ENCODE measurements at regions not wholly inside any gene's neighbourhood (a gene's known extent, or its start where the extent isn't known, plus 50 kb on each side); places are given as distances from the start of the nearest gene placed in this dataset.

- TF ChIP-seq EZH2 (IDR thresholded peaks at IDR 0.05; ENCODE audit: low read length) = no peak
- TF ChIP-seq, protein P1, sequence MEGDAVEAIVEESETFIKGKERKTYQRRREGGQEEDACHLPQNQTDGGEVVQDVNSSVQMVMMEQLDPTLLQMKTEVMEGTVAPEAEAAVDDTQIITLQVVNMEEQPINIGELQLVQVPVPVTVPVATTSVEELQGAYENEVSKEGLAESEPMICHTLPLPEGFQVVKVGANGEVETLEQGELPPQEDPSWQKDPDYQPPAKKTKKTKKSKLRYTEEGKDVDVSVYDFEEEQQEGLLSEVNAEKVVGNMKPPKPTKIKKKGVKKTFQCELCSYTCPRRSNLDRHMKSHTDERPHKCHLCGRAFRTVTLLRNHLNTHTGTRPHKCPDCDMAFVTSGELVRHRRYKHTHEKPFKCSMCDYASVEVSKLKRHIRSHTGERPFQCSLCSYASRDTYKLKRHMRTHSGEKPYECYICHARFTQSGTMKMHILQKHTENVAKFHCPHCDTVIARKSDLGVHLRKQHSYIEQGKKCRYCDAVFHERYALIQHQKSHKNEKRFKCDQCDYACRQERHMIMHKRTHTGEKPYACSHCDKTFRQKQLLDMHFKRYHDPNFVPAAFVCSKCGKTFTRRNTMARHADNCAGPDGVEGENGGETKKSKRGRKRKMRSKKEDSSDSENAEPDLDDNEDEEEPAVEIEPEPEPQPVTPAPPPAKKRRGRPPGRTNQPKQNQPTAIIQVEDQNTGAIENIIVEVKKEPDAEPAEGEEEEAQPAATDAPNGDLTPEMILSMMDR (optimal IDR thresholded peaks at IDR 0.05 in 1 of 3, IDR thresholded peaks at IDR 0.05 in 1 of 3, conservative IDR thresholded peaks at IDR 0.05 in 1 of 3; ENCODE audit: extremely low read depth in 1 of 3, insufficient read depth in 2 of 3, low read length in 3 of 3) = no peak
- Histone ChIP-seq H3K27me3 (ENCODE audit: control insufficient read depth, extremely low read depth, insufficient read depth, low read length) (no peaks in the 10 kb centered on the region), H3K27ac (ENCODE audit: control insufficient read depth, insufficient read depth, low read length) (no peak overlapping the region), H2AFZ (ENCODE audit: control insufficient read depth, low read length) (no peak overlapping the region), H3K9me3 (ENCODE audit: control insufficient read depth, low read depth, low read length) (no peaks in the 10 kb centered on the region), H4K20me1 (ENCODE audit: control insufficient read depth, extremely low read depth, insufficient read depth, low read length) (no peaks in the 10 kb centered on the region), H3K9me1 (ENCODE audit: control insufficient read depth, extremely low read depth, insufficient read depth, low read length) (no peaks in the 10 kb centered on the region), H3K4me2 (ENCODE audit: control insufficient read depth, extremely low read depth, insufficient read depth, low read depth, low read length) (no peak overlapping the region), H3K9ac (ENCODE audit: control insufficient read depth, extremely low read depth, insufficient read depth, low read length) (no peak overlapping the region), H3K79me2 (ENCODE audit: control insufficient read depth, insufficient read depth, low read length) (no peaks in the 10 kb centered on the region), H3K36me3 (ENCODE audit: control insufficient read depth in 2 of 2, extremely low read depth in 1 of 2, insufficient read depth in 2 of 2, low read length in 2 of 2) (no peaks in the 10 kb centered on the region), H3K4me1 (ENCODE audit: control insufficient read depth, extremely low read depth, insufficient read depth, low read length) (no peaks in the 10 kb centered on the region), H3K4me3 (ENCODE audit: control insufficient read depth in 2 of 3, extremely low read depth in 1 of 3, insufficient read depth in 2 of 3, low read depth in 1 of 3, low read length in 3 of 3) (no peak overlapping the region)
- no peak for FAIRE-seq
- dilution Hi-C loops (cut with MboI; ENCODE audit: extremely low pct_ligation_motif_present, low sequenced_read_pairs) = no loop called here
- DNase-seq (ENCODE audit: low read depth, low spot score) = no peak
Measured at GRCh38 chr7:85997515-85997914, 646.2 kb upstream of the GRM3 start.

GRCh38 chr7:85995101-85995500 is 648.6 kb upstream of the GRM3 start:
- FAIRE-seq = no peak
- no peak for DNase-seq (ENCODE audit: low read depth, low spot score)
- H2AFZ ChIP-seq (ENCODE audit: control insufficient read depth, low read length) = no peak overlapping the region
- H4K20me1 ChIP-seq (ENCODE audit: control insufficient read depth, extremely low read depth, insufficient read depth, low read length) = no peaks in the 10 kb centered on the region
- H3K9me1 ChIP-seq (ENCODE audit: control insufficient read depth, extremely low read depth, insufficient read depth, low read length) = no peaks in the 10 kb centered on the region
- no peaks in the 10 kb centered on the region for H3K36me3 ChIP-seq (ENCODE audit: control insufficient read depth in 2 of 2, extremely low read depth in 1 of 2, insufficient read depth in 2 of 2, low read length in 2 of 2)
- H3K4me3 ChIP-seq (ENCODE audit: control insufficient read depth in 2 of 3, extremely low read depth in 1 of 3, insufficient read depth in 2 of 3, low read depth in 1 of 3, low read length in 3 of 3) = no peak overlapping the region
- dilution Hi-C loops (cut with MboI; ENCODE audit: extremely low pct_ligation_motif_present, low sequenced_read_pairs) = no loop called here
- no peaks in the 10 kb centered on the region for H3K79me2 ChIP-seq (ENCODE audit: control insufficient read depth, insufficient read depth, low read length)
- no peaks in the 10 kb centered on the region for H3K9me3 ChIP-seq (ENCODE audit: control insufficient read depth, low read depth, low read length)
- no peak overlapping the region for H3K27ac ChIP-seq (ENCODE audit: control insufficient read depth, insufficient read depth, low read length)
- H3K27me3 ChIP-seq (ENCODE audit: control insufficient read depth, extremely low read depth, insufficient read depth, low read length) = no peaks in the 10 kb centered on the region
- H3K9ac ChIP-seq (ENCODE audit: control insufficient read depth, extremely low read depth, insufficient read depth, low read length) = no peak overlapping the region
- TF ChIP-seq, protein P1 (optimal IDR thresholded peaks at IDR 0.05 in 1 of 3, IDR thresholded peaks at IDR 0.05 in 1 of 3, conservative IDR thresholded peaks at IDR 0.05 in 1 of 3; ENCODE audit: extremely low read depth in 1 of 3, insufficient read depth in 2 of 3, low read length in 3 of 3) = no peak
- no peak for TF ChIP-seq EZH2 (IDR thresholded peaks at IDR 0.05; ENCODE audit: low read length)
- H3K4me1 ChIP-seq (ENCODE audit: control insufficient read depth, extremely low read depth, insufficient read depth, low read length) = no peaks in the 10 kb centered on the region
- H3K4me2 ChIP-seq (ENCODE audit: control insufficient read depth, extremely low read depth, insufficient read depth, low read depth, low read length) = no peak overlapping the region

All from keratinocyte (primary cell).